ENCODE measurements at regions not wholly inside any gene's neighbourhood (a gene's known extent, or its start where the extent isn't known, plus 50 kb on each side); places are given as distances from the start of the nearest gene placed in this dataset.

DNA sequence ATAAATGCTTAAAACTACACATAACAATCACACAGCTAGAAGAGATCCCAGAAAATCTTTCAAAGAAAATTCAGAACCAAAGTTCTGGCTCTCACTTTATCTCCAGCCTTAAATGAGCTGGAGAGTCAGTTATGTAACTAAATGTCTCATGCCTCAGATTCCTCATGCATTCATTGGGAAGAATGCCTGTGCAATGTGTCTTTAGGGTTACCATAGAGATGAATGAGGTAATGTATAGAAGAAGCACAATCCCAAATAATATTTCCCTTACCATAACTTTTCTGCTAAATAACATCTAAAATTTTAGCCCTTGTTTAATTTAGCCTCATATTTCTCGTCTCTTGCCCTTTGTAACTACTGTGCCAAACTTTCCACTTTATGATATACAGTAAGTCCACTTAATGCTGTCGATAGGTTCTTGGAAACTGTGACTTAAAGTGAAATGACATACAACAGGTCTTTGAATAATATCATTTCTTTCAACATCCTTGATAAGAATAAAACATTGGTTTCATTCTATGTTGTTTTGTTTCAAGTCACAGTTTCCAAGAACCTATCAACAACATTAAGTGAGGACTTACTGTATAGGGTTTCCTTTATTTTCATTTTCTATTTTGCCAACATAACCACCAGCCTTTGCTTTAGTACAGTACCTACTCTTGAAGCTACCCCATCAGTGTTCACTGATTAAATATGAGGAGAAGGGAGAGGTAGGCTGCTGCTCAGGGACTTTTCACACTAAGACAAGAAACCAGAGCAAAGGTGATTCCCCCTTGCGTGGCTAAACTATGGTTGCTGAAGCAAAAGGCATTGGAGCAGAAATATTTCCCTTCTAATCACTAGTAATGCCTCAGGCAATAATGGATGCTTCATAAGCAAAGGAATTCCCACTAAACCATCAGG is 295.7 kb upstream of the PTGER4 start:
- no peaks in the 10 kb centered on the region for H4K20me1 ChIP-seq (ENCODE audit: low read length)
- CTCF ChIA-PET, result no interaction called here
- peak overlapping the region; percentile 36; the same call in 1 of the 2 replicates for H3K4me3 ChIP-seq (ENCODE audit: low read length)
- no TSS peak for BruUV-seq (replicated peaks)
- peak; percentile 92 for DNase-seq
- H3K9ac ChIP-seq (ENCODE audit: low read length), result peak overlapping the region; percentile 48
- no peak overlapping the region for H2AFZ ChIP-seq (ENCODE audit: low read length)
- H3K27ac ChIP-seq (ENCODE audit: low read length), result peak overlapping the region; percentile 89
- no peak for ATAC-seq
- no peaks in the 10 kb centered on the region for H3K36me3 ChIP-seq (ENCODE audit: low read depth, low read length)
- no peaks in the 10 kb centered on the region for H3K9me2 ChIP-seq (replicated peaks; ENCODE audit: low read length)
- 0 out of 2 replicates have a peak, but pooled peaks cover 3% of the 10 kb centered on the region for H3K9me3 ChIP-seq (ENCODE audit: low read length)
- TF ChIP-seq EZH2phosphoT487 (IDR thresholded peaks at IDR 0.05; ENCODE audit: borderline replicate concordance, low read length), result no peak
- TF ChIP-seq EZH2 (IDR thresholded peaks at IDR 0.05; ENCODE audit: low read length, unreplicated experiment), result no peak
- TF ChIP-seq, protein P1, sequence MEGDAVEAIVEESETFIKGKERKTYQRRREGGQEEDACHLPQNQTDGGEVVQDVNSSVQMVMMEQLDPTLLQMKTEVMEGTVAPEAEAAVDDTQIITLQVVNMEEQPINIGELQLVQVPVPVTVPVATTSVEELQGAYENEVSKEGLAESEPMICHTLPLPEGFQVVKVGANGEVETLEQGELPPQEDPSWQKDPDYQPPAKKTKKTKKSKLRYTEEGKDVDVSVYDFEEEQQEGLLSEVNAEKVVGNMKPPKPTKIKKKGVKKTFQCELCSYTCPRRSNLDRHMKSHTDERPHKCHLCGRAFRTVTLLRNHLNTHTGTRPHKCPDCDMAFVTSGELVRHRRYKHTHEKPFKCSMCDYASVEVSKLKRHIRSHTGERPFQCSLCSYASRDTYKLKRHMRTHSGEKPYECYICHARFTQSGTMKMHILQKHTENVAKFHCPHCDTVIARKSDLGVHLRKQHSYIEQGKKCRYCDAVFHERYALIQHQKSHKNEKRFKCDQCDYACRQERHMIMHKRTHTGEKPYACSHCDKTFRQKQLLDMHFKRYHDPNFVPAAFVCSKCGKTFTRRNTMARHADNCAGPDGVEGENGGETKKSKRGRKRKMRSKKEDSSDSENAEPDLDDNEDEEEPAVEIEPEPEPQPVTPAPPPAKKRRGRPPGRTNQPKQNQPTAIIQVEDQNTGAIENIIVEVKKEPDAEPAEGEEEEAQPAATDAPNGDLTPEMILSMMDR (conservative IDR thresholded peaks at IDR 0.05; ENCODE audit: low read depth, low read length), result no peak
- H3F3A ChIP-seq (ENCODE audit: low read length, unreplicated experiment), result peaks cover 17% of the 10 kb centered on the region
- H3K4me2 ChIP-seq (ENCODE audit: low read length), result peak overlapping the region; percentile 39
- POLR2A ChIA-PET (ENCODE audit: unreplicated experiment), result interaction anchor here (0.6 kb wide), 1 partner anchor 26 kb away, joined by 3 read pairs; no protein-coding TSS in a partner anchor
- intact Hi-C loops (cut with micrococcal nuclease), result loop anchor here (2.0 to 10.0 kb wide), 3 partner anchors 149 to 295 kb away; partner anchors contain the start of gene PTGER4
- H3K79me2 ChIP-seq (ENCODE audit: low read length), result no peaks in the 10 kb centered on the region
- peaks cover 60% of the 10 kb centered on the region for H3K4me1 ChIP-seq (ENCODE audit: insufficient read depth, low read length)
- no peaks in the 10 kb centered on the region for H3K27me3 ChIP-seq (ENCODE audit: low read length)

DNA sequence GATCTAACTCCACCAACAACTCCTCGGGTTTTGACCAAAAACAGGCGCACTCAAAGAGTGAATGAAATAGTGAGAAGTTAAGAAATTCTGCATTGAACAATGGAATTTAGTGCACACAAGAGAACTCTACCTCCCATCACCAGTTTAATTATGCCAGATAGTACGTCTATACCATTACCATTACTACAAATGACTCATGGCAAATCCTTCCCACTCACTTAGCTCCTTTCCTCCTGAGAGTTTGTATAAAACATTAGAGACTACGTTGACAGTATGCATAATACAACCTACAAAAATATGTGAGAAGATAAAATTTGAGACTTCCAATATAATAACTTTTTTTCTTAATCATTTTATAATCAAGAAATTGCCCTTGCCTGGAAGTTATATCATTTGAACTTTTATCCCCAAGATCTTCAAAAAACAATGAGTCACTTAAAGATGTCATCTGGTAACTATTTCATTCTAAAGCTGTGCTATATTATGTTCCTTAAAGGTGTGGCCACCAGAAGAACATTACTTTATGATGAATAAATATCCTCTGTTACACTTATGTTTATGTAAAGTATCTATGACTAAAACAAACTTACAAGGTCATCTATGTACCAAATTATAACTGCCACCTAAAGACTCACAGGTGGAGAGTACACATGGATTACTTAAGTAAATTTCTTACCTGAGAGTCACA is 297.9 kb upstream of the PTGER4 start:
- Histone ChIP-seq H4K20me1 (ENCODE audit: low read length) (no peaks in the 10 kb centered on the region), H3K9me2 (replicated peaks; ENCODE audit: low read length) (no peaks in the 10 kb centered on the region), H3K4me2 (ENCODE audit: low read length) (peak overlapping the region; percentile 60), H3K27ac (ENCODE audit: low read length) (peak overlapping the region; percentile 89), H3K9me3 (ENCODE audit: low read length) (0 out of 2 replicates have a peak, but pooled peaks cover 3% of the 10 kb centered on the region), H2AFZ (ENCODE audit: low read length) (no peak overlapping the region; the same call in 1 of the 2 replicates), H3K4me1 (ENCODE audit: insufficient read depth, low read length) (peaks cover 60% of the 10 kb centered on the region), H3K9ac (ENCODE audit: low read length) (peak overlapping the region; percentile 49), H3K36me3 (ENCODE audit: low read depth, low read length) (no peaks in the 10 kb centered on the region), H3K27me3 (ENCODE audit: low read length) (no peaks in the 10 kb centered on the region), H3K4me3 (ENCODE audit: low read length) (0 out of 2 replicates have a peak overlapping the region, but pooled peaks have one; percentile 3), H3K79me2 (ENCODE audit: low read length) (no peaks in the 10 kb centered on the region), H3F3A (ENCODE audit: low read length, unreplicated experiment) (peaks cover 17% of the 10 kb centered on the region)
- TF ChIP-seq EZH2 (IDR thresholded peaks at IDR 0.05; ENCODE audit: low read length, unreplicated experiment) (no peak), EZH2phosphoT487 (IDR thresholded peaks at IDR 0.05; ENCODE audit: borderline replicate concordance, low read length) (no peak)
- TF ChIP-seq, protein P1 (conservative IDR thresholded peaks at IDR 0.05; ENCODE audit: low read depth, low read length), result no peak
- intact Hi-C loops (cut with micrococcal nuclease), result loop anchor here (1.0 to 10.0 kb wide), 3 partner anchors 49 to 170 kb away; no protein-coding TSS in a partner anchor
- TSS peak; percentile 17 for BruUV-seq (replicated peaks)
- ATAC-seq, result peak; percentile 73
- peak; percentile 96 for DNase-seq
- ChIA-PET CTCF (no interaction called here), POLR2A (ENCODE audit: unreplicated experiment) (interaction anchor here (1.0 kb wide), 1 partner anchor 298 kb away, joined by 4 read pairs; the partner anchor contains the start of gene PTGER4)
